Astrocyte of the spinal cord (primary cell): ENCODE measurements at regions not wholly inside any gene's neighbourhood (a gene's known extent, or its start where the extent isn't known, plus 50 kb on each side); places are given as distances from the start of the nearest gene placed in this dataset.

ENCODE experiments used
- DNase-seq: peaks from one replicate; pipeline ENCODE4 v3.0.0; 2011; ENCODE audit warnings: low read depth, low spot score
- H3K4me3 ChIP-seq: 2 replicates; pipeline ENCODE4 v1.5.1; 2011; ENCODE audit warnings: low read depth, mild to moderate bottlenecking, low read length, moderate library complexity
- CTCF ChIP-seq: IDR thresholded peaks from 2 replicates; pipeline ENCODE4 v1.5.1; 2012; ENCODE audit warnings: low read depth, mild to moderate bottlenecking, low read length, inconsistent platforms
- in situ Hi-C: cut with HindIII; loops from 2 replicates; pipeline ENCODE4 v1.10.0; 2017; ENCODE audit warnings: low sequenced_read_pairs

- H3K4me3 ChIP-seq = no peak overlapping the region
- in situ Hi-C loops = no loop called here
- TF ChIP-seq CTCF = no peak
- no peak for DNase-seq
These were observed 50.4 kb upstream of the SYN2 start for GRCh38 chr3:11953778-11954177.

- no peak overlapping the region for H3K4me3 ChIP-seq
- in situ Hi-C loops = no loop called here
- DNase-seq = no peak
- TF ChIP-seq CTCF = no peak
These were observed 49.8 kb upstream of the SYN2 start for GRCh38 chr3:11954312-11954934.
